ENCODE measurements at regions not wholly inside any gene's neighbourhood (a gene's known extent, or its start where the extent isn't known, plus 50 kb on each side); places are given as distances from the start of the nearest gene placed in this dataset.
"Not testable (repeated sequence)": the region's sequence is repeated elsewhere in the genome, so short reads cannot be mapped to it uniquely, and the experiment has no call there.

DNA sequence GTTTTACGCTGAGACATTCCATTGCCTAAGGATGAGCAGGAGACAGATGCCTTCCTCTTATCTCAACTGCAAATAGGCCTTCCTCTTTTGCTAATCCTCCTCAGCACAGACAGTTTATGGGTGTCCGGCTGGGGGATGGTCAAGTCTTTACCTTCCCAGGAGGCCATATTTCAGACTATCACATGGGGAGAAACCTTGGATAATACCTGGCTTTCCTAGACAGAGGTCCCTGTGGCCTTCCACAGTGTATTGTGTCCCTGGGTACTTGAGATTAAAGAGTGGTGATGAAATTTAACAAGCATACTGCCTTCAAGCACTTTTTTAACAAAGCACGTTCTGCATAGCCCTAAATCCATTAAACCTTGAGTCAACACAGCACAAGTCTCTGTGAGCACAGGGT is 1816.7 kb upstream of the DEFB115 start:
- TF ChIP-seq, protein P1, sequence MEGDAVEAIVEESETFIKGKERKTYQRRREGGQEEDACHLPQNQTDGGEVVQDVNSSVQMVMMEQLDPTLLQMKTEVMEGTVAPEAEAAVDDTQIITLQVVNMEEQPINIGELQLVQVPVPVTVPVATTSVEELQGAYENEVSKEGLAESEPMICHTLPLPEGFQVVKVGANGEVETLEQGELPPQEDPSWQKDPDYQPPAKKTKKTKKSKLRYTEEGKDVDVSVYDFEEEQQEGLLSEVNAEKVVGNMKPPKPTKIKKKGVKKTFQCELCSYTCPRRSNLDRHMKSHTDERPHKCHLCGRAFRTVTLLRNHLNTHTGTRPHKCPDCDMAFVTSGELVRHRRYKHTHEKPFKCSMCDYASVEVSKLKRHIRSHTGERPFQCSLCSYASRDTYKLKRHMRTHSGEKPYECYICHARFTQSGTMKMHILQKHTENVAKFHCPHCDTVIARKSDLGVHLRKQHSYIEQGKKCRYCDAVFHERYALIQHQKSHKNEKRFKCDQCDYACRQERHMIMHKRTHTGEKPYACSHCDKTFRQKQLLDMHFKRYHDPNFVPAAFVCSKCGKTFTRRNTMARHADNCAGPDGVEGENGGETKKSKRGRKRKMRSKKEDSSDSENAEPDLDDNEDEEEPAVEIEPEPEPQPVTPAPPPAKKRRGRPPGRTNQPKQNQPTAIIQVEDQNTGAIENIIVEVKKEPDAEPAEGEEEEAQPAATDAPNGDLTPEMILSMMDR (IDR thresholded peaks at IDR 0.05; ENCODE audit: low read length) = not testable (repeated sequence)
- TF ChIP-seq EZH2 (optimal IDR thresholded peaks at IDR 0.05; ENCODE audit: low read depth, low read length); EZH2phosphoT487 (IDR thresholded peaks at IDR 0.05; ENCODE audit: low read length): not testable (repeated sequence)
